GM23248 (cell line): ENCODE measurements at regions not wholly inside any gene's neighbourhood (a gene's known extent, or its start where the extent isn't known, plus 50 kb on each side); places are given as distances from the start of the nearest gene placed in this dataset.

Experiments
- EZH2 ChIP-seq: fragments of 200-600 bp; sonication (generic); IDR thresholded peaks from 2 replicates; pipeline ENCODE4 v1.6.1; 2018; ENCODE audit warnings: antibody characterized with exemption, mild to moderate bottlenecking; ENCODE audit not compliant: insufficient read depth, poor library complexity, severe bottlenecking
- EZH2phosphoT487 ChIP-seq: fragments of 200-600 bp; sonication (generic); IDR thresholded peaks from 2 replicates; pipeline ENCODE4 v1.6.1; 2018; ENCODE audit warnings: antibody characterized with exemption, moderate library complexity, mild to moderate bottlenecking, low read depth; ENCODE audit not compliant: insufficient read depth

- TF ChIP-seq EZH2phosphoT487 (no peak), EZH2 (no peak)
Measured at GRCh38 chr11:95577716-95578460, 211.7 kb downstream of the FAM76B start.
